Suppressor macrophage treated with lipopolysaccharide for 4 hours (primary cell): ENCODE measurements at regions not wholly inside any gene's neighbourhood (a gene's known extent, or its start where the extent isn't known, plus 50 kb on each side); places are given as distances from the start of the nearest gene placed in this dataset.

Source experiments
- DNase-seq: peaks from one replicate; pipeline ENCODE4 v3.0.0-alpha.2; 2020

- DNase-seq: no peak
Measured at GRCh38 chr6:94049001-94049400, 629.6 kb upstream of the EPHA7 start.

DNA sequence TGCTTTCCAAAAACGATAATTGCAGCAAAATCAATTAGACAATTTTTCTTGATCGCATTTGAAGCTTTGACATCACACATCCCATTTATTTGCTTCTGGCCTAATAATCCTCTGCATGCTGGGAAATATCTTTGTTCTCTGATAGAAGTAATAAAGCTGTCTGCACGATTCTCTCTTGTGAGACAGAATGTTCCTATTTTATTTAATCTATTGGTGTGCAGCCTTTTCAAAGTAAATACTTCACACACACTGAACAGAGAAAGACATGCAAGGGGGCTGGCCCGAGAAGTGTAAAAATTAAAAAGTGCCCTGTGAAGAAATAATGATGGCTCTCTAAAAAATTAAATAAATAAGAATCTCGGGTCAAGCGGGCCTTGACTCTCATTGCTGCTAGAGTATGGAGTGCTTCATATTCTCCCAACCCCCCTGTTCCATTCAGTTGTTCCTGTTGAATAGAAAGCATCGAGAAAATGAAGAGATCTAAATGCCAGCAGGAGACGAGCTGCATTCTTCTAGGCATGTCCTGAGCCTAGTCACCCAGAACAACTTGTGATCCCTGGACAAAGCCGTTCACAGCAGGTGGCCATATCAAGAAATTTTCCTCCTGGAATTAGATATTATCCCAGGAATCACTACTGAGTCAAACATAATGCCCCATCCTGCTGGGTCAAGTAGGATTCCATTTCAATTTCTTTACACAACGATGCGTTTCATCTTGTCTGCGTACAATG, 625.9 kb upstream of the EPHA7 start:
- DNase-seq: no peak

- no peak for DNase-seq
Measured at GRCh38 chr6:94041945-94042709, 622.8 kb upstream of the EPHA7 start.

DNA sequence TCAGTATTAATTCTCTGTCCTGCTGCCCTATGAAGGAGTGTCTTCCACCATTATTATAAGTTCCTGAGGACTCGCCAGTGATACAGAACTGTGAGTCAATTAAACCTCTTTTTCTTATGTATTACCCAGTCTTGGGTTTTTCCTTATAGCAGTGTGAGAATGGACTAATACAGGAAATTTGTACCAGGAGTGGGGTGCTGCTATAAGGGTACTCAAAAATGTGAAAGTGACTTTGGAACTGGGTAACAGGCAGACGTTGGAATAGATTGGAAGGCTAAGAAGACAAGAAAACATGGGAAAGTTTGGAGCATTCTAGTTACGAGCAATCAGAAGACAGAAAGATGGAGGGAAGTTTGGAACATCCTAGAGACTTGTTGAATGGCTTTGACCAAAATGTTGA, 616.7 kb upstream of the EPHA7 start:
- DNase-seq: no peak

DNA sequence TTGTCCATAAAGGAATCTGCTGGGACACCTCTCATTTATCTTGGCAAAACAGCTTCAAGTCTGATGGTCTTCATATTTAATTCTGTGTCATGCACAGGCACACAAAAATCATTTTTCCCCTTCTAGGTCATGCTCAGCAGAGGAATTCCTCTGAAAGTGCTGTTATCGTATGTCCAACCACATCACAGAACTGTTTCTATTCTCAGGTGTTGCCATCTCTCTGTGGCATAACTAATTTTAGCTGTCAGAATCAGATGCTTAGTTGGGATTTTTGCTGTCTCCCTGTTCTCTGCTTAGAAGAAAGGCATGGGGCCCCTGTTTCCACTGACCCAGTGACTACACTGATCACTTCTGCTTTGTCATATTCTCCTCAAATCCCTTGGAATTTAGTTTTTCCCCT, 608.0 kb upstream of the EPHA7 start:
- no peak for DNase-seq

DNA sequence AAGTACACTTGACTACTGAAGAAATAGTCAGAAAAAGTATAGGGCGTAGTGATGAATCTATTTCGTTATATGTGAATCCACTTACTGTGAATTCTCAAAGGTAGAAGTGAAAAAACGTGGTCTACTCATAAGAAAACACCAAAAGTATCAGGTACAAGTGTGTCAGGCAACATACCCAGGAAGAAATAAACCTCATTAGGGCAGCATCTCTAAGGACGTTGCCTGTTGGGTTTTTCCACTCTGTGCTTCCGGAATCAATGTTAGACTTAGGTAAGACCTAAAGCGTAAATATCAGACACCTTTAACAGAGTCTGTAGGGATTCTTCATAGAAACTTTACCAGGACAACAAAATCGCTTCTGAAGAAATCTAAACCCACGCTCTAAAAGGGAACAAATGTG, 607.2 kb upstream of the EPHA7 start:
- DNase-seq: no peak

- no peak for DNase-seq
Measured at GRCh38 chr6:94005835-94006234, 586.5 kb upstream of the EPHA7 start.

DNA sequence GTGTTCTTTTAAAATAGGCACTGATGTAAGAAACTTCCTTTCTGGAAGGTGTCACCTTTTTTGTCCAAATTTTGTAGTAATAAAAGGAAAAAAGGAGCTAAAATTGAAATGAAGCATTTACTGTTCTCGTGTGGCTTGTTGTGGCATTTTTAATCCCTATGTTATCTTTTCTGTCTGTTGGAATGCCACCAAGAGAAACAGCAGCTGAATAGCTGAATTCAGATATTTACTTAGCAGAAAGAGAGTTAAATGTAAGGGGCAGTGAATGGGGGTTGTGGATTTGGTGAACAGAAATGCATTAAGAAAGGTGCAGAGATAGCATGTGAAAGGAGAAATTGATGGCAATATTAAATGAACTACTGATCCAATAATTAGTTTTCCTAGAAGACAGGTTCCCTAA, 573.6 kb upstream of the EPHA7 start:
- no peak for DNase-seq

DNA sequence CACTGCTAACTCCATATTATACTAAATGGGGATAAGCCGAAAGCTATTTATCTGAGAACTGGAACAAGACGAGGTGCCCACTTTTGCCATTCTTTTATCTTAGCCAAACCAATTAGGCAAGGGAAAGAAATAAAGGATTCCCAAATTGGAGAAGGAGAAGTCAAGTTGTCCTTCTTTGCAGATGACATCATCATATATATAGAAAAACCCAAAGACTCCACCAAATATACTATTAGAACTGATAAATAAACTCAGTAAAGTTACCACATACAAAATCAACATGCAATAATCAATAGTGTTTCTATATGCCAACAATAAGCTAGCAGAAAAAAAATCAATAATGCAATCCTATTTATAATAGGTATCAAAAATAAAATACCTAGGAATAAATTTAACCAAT, 570.3 kb upstream of the EPHA7 start:
- no peak for DNase-seq

DNA sequence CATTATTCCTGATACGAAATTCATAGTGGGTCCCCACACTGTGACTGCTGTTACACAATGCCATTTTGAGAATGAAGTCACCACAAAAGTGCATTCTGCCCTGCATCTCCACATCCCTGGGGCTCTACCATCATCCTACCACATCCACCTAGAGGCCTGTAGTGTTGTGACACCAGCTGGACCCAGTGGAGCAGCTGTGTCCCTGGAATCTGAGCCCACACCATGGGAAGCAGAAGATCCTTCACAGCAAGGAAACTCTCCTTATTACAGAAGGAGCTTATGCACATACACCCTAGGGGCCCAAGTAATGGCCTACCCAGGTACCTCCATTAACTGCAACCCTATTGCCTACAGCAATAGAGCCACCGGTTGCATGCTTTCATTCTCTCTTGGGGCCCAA, 566.6 kb upstream of the EPHA7 start:
- no peak for DNase-seq

- no peak for DNase-seq
Measured at GRCh38 chr6:93975159-93975558, 555.8 kb upstream of the EPHA7 start.

DNA sequence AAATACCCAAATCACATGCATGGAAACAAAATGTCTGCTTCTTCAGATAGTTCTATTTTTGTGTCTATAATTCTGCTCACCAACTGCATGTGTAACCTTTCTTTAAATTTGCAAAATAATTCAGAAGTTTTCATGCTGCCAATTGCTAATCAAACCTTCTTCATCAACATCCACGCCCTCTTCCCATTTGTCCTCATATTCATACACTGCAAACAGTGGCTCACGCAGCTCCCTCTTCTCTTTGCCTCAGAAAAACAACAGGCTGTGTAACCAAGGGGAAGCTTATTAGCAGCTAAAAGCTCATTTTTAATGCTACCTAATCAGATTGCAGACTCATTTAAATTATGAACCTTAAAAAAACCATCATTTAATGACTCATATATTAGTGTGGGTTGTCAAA, 555.0 kb upstream of the EPHA7 start:
- no peak for DNase-seq

- no peak for DNase-seq
Measured at GRCh38 chr6:93972791-93973190, 553.4 kb upstream of the EPHA7 start.

GRCh38 chr6:93970684-93971083, 551.3 kb upstream of the EPHA7 start:
- DNase-seq: no peak

- no peak for DNase-seq
Measured at GRCh38 chr6:93968126-93968525, 548.8 kb upstream of the EPHA7 start.

DNA sequence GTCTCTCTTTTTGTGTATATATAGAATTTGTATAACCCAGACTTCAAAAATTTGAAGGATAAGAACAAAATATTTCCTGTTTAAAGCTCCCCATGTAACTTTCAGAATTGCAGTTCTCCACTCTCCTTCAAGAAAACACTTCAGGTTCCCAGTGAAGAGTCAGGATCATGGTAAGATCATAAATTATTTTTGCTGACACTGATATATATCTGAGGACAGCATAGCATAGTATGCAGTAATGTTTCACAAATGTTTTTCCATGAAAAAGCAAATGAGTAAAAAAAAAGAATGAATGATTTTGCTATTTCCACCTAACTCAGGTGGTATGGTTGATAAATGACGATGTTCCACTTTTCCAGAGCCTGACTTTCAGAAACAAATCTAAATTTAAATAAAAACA, 545.6 kb upstream of the EPHA7 start:
- no peak for DNase-seq

DNA sequence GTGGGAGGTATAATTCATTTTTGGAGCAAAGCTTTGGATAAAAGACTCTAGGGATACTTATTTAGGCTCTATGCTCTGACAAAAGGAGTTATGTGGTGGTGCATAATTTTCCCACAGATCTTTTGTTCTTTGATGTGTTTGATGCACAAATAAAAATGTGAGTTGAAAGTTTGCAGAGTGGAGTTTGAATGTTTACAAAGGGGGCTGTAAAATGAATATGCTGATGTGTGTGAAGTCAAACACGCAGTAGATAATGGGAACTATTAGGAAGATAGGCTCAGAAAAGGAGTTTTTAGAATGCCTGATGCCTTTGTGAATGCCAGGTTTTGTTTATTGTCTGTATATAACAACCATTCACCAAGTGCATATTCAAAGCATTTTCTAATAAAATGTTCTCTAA, 545.0 kb upstream of the EPHA7 start:
- no peak for DNase-seq

GRCh38 chr6:93962566-93962965, 543.2 kb upstream of the EPHA7 start:
- peak; percentile 16 for DNase-seq

DNA sequence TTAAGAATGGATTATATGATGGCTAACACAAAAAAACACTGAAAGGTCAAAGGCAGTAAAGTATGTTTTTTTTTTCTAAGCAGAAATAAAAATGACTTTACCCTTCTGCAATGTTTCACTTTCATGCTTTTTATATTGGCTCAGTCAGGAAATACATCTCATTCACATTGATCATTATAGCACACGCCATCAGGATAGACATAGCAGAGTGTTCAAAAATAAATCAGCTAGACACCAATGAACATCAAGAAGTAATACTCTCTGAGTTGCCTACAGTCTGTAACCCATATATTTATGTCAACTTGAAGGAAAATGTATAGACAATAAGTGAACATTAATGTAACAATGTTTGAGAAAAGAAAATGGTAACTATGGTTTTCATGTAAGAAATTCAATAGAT, 535.2 kb upstream of the EPHA7 start:
- DNase-seq: no peak

- no peak for DNase-seq
Measured at GRCh38 chr6:93943661-93944060, 524.3 kb upstream of the EPHA7 start.

DNA sequence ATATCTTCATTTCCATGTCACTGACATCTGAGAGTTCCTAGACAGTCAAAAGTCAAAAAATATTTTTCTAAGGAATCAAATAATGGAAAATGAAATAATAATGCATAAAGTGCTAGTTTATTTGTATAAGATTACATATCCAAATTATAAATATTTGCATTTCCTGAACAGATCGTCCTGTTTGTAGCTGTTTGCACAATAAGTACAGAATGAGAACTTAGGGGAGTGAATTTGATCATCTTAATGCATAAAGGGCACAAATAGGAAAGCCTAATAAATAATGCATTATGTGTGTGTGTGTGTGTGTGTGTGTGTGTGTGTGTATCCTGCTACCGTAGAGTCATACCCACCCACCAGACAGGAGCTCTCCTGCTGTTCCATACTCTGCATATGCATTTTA, 521.0 kb upstream of the EPHA7 start:
- DNase-seq: no peak

DNA sequence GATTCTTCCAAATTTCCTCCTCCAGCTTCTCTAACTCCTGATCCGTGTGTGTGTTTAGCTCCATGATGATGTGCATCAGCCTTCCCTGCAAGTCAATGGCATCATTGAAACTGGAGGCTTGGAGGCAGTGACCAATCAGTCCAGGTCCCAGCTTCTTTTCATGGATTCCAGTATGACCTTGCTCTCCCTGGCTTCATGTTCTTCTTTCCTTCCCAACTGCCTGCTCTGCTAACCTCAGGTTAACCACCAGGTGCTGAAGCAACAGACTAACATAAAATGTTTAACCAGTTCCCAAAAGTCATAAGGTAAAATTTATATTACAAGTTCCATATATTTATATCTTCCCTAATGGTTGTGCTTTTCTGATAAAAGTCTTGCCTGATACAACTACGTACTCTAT, 512.8 kb upstream of the EPHA7 start:
- no peak for DNase-seq

GRCh38 chr6:93927731-93928130, 508.4 kb upstream of the EPHA7 start:
- no peak for DNase-seq

- no peak for DNase-seq
Measured at GRCh38 chr6:93919365-93919764, 500.0 kb upstream of the EPHA7 start.

GRCh38 chr6:93918258-93918657, 498.9 kb upstream of the EPHA7 start:
- DNase-seq: no peak
